CD14-positive monocyte (primary cell): ENCODE measurements at regions not wholly inside any gene's neighbourhood (a gene's known extent, or its start where the extent isn't known, plus 50 kb on each side); places are given as distances from the start of the nearest gene placed in this dataset.

Source experiments
- DNase-seq, 3 donors: peaks; one replicate each; pipeline ENCODE4 v3.0.0-alpha.2; 2011 to 2022
- H2AFZ ChIP-seq: 2 replicates; pipeline ENCODE4 v1.6.0; 2012; ENCODE audit warnings: mild to moderate bottlenecking, low read depth, low read length, inconsistent platforms; ENCODE audit not compliant: insufficient read depth, poor library complexity, severe bottlenecking
- H3K27ac ChIP-seq, 2 donors: 1 replicate in 1 of 2; 2 replicates in 1 of 2; pipeline ENCODE4 v1.5.1; 2012 to 2013; ENCODE audit warnings: low read length in 2 of 2, control low read depth in 1 of 2, inconsistent platforms in 1 of 2, low read depth in 1 of 2, mild to moderate bottlenecking in 1 of 2
- H3K27me3 ChIP-seq, 2 donors: one replicate each; pipeline versions ENCODE4 v1.6.0 to v1.6.1; 2011 to 2013; ENCODE audit warnings: low read length in 2 of 2; ENCODE audit not compliant: control insufficient read depth in 2 of 2, insufficient read depth in 2 of 2
- H3K36me3 ChIP-seq, 2 donors: replicated peaks in 1 of 2; 1 replicate in 1 of 2; 2 replicates in 1 of 2; pipeline versions ENCODE4 v1.5.1 to v1.6.1; 2012 to 2013; ENCODE audit warnings: low read length in 2 of 2, control low read depth in 1 of 2, inconsistent platforms in 1 of 2, mild to moderate bottlenecking in 1 of 2; ENCODE audit not compliant: insufficient read depth in 2 of 2, control insufficient read depth in 1 of 2
- H3K4me1 ChIP-seq, 2 donors: 1 replicate in 1 of 2; 2 replicates in 1 of 2; pipeline versions ENCODE4 v1.5.1 to v1.6.1; 2012 to 2013; ENCODE audit warnings: low read length in 2 of 2, control low read depth in 1 of 2, inconsistent platforms in 1 of 2, mild to moderate bottlenecking in 1 of 2, moderate library complexity in 1 of 2; ENCODE audit not compliant: insufficient read depth in 2 of 2, control insufficient read depth in 1 of 2
- H3K4me2 ChIP-seq: replicated peaks from 2 replicates; pipeline ENCODE3; 2012; ENCODE audit warnings: low read length, moderate library complexity, mild to moderate bottlenecking; ENCODE audit not compliant: poor library complexity, severe bottlenecking; ENCODE audit errors: extremely low read depth
- H3K4me3 ChIP-seq, 3 experiments: fragments of 200-600 bp in 1 of 3; sonication (generic) in 1 of 3; replicated peaks in 1 of 3; 1 replicate in 2 of 3; 2 replicates in 1 of 3; pipeline ENCODE4 v1.5.1; 2011 to 2013; ENCODE audit warnings: low read length in 3 of 3, mild to moderate bottlenecking in 3 of 3, control low read depth in 2 of 3, low read depth in 2 of 3, inconsistent platforms in 1 of 3, moderate library complexity in 1 of 3
- H3K79me2 ChIP-seq: 2 replicates; pipeline ENCODE4 v1.6.0; 2012; ENCODE audit warnings: mild to moderate bottlenecking, control low read depth, inconsistent platforms, low read length, moderate library complexity; ENCODE audit not compliant: insufficient read depth
- H3K9ac ChIP-seq: 2 replicates; pipeline ENCODE4 v1.6.0; 2017; ENCODE audit warnings: low read length, mild to moderate bottlenecking; ENCODE audit not compliant: insufficient read depth, poor library complexity, severe bottlenecking
- H3K9me3 ChIP-seq, 2 donors: replicated peaks in 1 of 2; 1 replicate in 1 of 2; 2 replicates in 1 of 2; pipeline versions ENCODE4 v1.5.1 to v1.6.1; 2012 to 2013; ENCODE audit warnings: low read length in 2 of 2, control low read depth in 1 of 2; ENCODE audit not compliant: control insufficient read depth in 1 of 2, insufficient read depth in 1 of 2
- H4K20me1 ChIP-seq: 2 replicates; pipeline ENCODE4 v1.6.0; 2012; ENCODE audit warnings: mild to moderate bottlenecking, low read length, control low read depth, moderate library complexity; ENCODE audit not compliant: insufficient read depth
- H3K27ac Mint-ChIP-seq, 7 donors: one replicate each; pipeline ENCODE4 v1.8.0; 2020; ENCODE audit warnings: mild to moderate bottlenecking in 7 of 7, mixed read lengths in 7 of 7, moderate library complexity in 6 of 7, inconsistent platforms in 2 of 7
- H3K27me3 Mint-ChIP-seq, 3 donors: one replicate each; pipeline ENCODE4 v1.8.0; 2021 to 2022; ENCODE audit warnings: low read depth in 3 of 3, mild to moderate bottlenecking in 3 of 3, mixed read lengths in 3 of 3, moderate library complexity in 3 of 3, inconsistent platforms in 1 of 3
- H3K36me3 Mint-ChIP-seq, 2 donors: one replicate each; pipeline ENCODE4 v1.8.0; 2020; ENCODE audit warnings: mixed read lengths in 2 of 2, inconsistent platforms in 1 of 2, mild to moderate bottlenecking in 1 of 2
- H3K4me1 Mint-ChIP-seq: one replicate; pipeline ENCODE4 v1.8.0; 2020; ENCODE audit warnings: mild to moderate bottlenecking, mixed read lengths
- H3K4me3 Mint-ChIP-seq, 2 donors: one replicate each; pipeline ENCODE4 v1.8.0; 2020; ENCODE audit warnings: mild to moderate bottlenecking in 2 of 2, mixed read lengths in 2 of 2, moderate library complexity in 1 of 2
- H3K9me3 Mint-ChIP-seq, 7 donors: one replicate each; pipeline ENCODE4 v1.8.0; 2020 to 2022; ENCODE audit warnings: mixed read lengths in 7 of 7, mild to moderate bottlenecking in 6 of 7, moderate library complexity in 6 of 7, inconsistent platforms in 2 of 7
- CTCF ChIP-seq: fragments of 200-600 bp; IDR thresholded peaks from one replicate; pipeline ENCODE4 v1.8.0; 2022; ENCODE audit warnings: antibody characterized with exemption, mild to moderate bottlenecking
- WGBS: methylation state at CpG from one replicate; pipeline ENCODE4 v1.1.5; 2013; ENCODE audit warnings: missing lambda C conversion rate; ENCODE audit not compliant: insufficient coverage; 5-methylcytosine and 5-hydroxymethylcytosine counted together
- intact Hi-C, 2 donors: fragments of 100-400 bp; cut with micrococcal nuclease; formaldehyde crosslinking; loops; one replicate each; pipeline versions ENCODE4 v1.15.0 to v1.15.1; 2023

GRCh38 chr4:71907782-71908181 lies 123.9 kb upstream of the GC start:
- no peak overlapping the region for H3K4me2 ChIP-seq
- H3K27ac Mint-ChIP-seq = no peak overlapping the region
- H3K9me3 ChIP-seq = peaks cover 8 to 10% of the 10 kb centered on the region in 2 donors
- no peaks in the 10 kb centered on the region for H3K27me3 Mint-ChIP-seq
- no peaks in the 10 kb centered on the region for H3K4me1 Mint-ChIP-seq
- H3K9ac ChIP-seq = no peak overlapping the region
- H3K36me3 Mint-ChIP-seq = no peaks in the 10 kb centered on the region
- H3K4me1 ChIP-seq = no peaks in the 10 kb centered on the region
- DNase-seq = no peak
- no peaks in the 10 kb centered on the region for H3K27me3 ChIP-seq
- H4K20me1 ChIP-seq = no peaks in the 10 kb centered on the region
- H3K79me2 ChIP-seq = no peaks in the 10 kb centered on the region
- H2AFZ ChIP-seq = no peak overlapping the region
- 90% methylated on average over 2 of the region's 3 CpGs for WGBS
- no peak overlapping the region for H3K4me3 Mint-ChIP-seq
- intact Hi-C loops = no loop called here
- peaks cover 7 to 17% (median 9%) of the 10 kb centered on the region in 7 donors for H3K9me3 Mint-ChIP-seq
- no peak overlapping the region for H3K4me3 ChIP-seq
- no peaks in the 10 kb centered on the region for H3K36me3 ChIP-seq
- no peak for TF ChIP-seq CTCF
- no peak overlapping the region for H3K27ac ChIP-seq

- intact Hi-C loops = no loop called here
- no peaks in the 10 kb centered on the region for H3K27me3 ChIP-seq
- TF ChIP-seq CTCF = no peak
- no CpG with 5 or more reads among the region's 2 CpGs for WGBS
- no peaks in the 10 kb centered on the region for H3K9me3 ChIP-seq
- H2AFZ ChIP-seq = no peak overlapping the region
- H3K4me3 Mint-ChIP-seq = no peak overlapping the region
- no peaks in the 10 kb centered on the region for H3K79me2 ChIP-seq
- no peaks in the 10 kb centered on the region for H3K36me3 Mint-ChIP-seq
- peaks cover 2 to 11% (median 4%) of the 10 kb centered on the region in 7 donors for H3K9me3 Mint-ChIP-seq
- no peak for DNase-seq
- no peaks in the 10 kb centered on the region for H4K20me1 ChIP-seq
- no peak overlapping the region for H3K4me2 ChIP-seq
- no peak overlapping the region for H3K4me3 ChIP-seq
- H3K27ac Mint-ChIP-seq = no peak overlapping the region
- no peak overlapping the region for H3K9ac ChIP-seq
- H3K36me3 ChIP-seq = no peaks in the 10 kb centered on the region
- no peaks in the 10 kb centered on the region for H3K27me3 Mint-ChIP-seq
- H3K4me1 Mint-ChIP-seq = no peaks in the 10 kb centered on the region
- H3K27ac ChIP-seq = no peak overlapping the region
- no peaks in the 10 kb centered on the region for H3K4me1 ChIP-seq
Measured at GRCh38 chr4:71913275-71913674, 118.5 kb upstream of the NPFFR2 start.
